A673 (cell line): ENCODE measurements at regions not wholly inside any gene's neighbourhood (a gene's known extent, or its start where the extent isn't known, plus 50 kb on each side); places are given as distances from the start of the nearest gene placed in this dataset.
"Not testable (repeated sequence)": the region's sequence is repeated elsewhere in the genome, so short reads cannot be mapped to it uniquely, and the experiment has no call there.

Experiments used
- BruUV-seq: library from RNA; stranded (reverse); fragments of 400-500 nt; replicated peaks from 2 replicates; lab custom pipeline; 2021; lab: Mats Ljungman, UMichigan
- CTCF ChIA-PET: fragments of 300-600 bp; sonication (Branson Sonifier 250); formaldehyde crosslinking; loops from one replicate; lab custom pipeline; 2022; ENCODE audit warnings: antibody characterized with exemption; lab: Charles Lee
- POLR2A ChIA-PET: fragments of 300-600 bp; sonication (Branson Sonifier 250); formaldehyde crosslinking; loops from one replicate; lab custom pipeline; 2022; ENCODE audit warnings: antibody characterized with exemption; ENCODE audit not compliant: low non-redundant PET; lab: Charles Lee
- DNase-seq: peaks from one replicate; pipeline ENCODE4 v3.0.0-alpha.2; 2015; ENCODE audit warnings: low spot score
- H3K27ac ChIP-seq: fragments of 200-600 bp; sonication (generic); 2 replicates; pipeline ENCODE4 v1.5.1; 2016; ENCODE audit warnings: mixed run types, low read depth, mild to moderate bottlenecking, mixed read lengths, antibody characterized with exemption, low read length; ENCODE audit not compliant: poor library complexity, severe bottlenecking
- H3K27me3 ChIP-seq: fragments of 200-600 bp; sonication (generic); replicated peaks from 2 replicates; pipeline ENCODE4 v1.6.1; 2017; ENCODE audit warnings: mixed run types, low read depth, mild to moderate bottlenecking, mixed read lengths, antibody characterized with exemption, low read length; ENCODE audit not compliant: insufficient read depth, poor library complexity
- H3K36me3 ChIP-seq: fragments of 200-600 bp; sonication (generic); 2 replicates; pipeline ENCODE4 v1.6.1; 2016; ENCODE audit warnings: mixed run types, mild to moderate bottlenecking, mixed read lengths, antibody characterized with exemption, low read length; ENCODE audit not compliant: insufficient read depth, poor library complexity, severe bottlenecking
- H3K4me1 ChIP-seq: fragments of 200-600 bp; sonication (generic); 2 replicates; pipeline ENCODE4 v1.6.1; 2017; ENCODE audit warnings: mixed run types, mild to moderate bottlenecking, mixed read lengths, antibody characterized with exemption, low read length; ENCODE audit not compliant: insufficient read depth, poor library complexity, severe bottlenecking
- H3K4me3 ChIP-seq: fragments of 200-600 bp; sonication (generic); 2 replicates; pipeline ENCODE4 v1.5.1; 2016; ENCODE audit warnings: low read depth, mixed run types, mild to moderate bottlenecking, mixed read lengths, low read length; ENCODE audit not compliant: poor library complexity, severe bottlenecking
- H3K9me3 ChIP-seq: fragments of 200-600 bp; sonication (generic); 2 replicates; pipeline ENCODE4 v1.6.1; 2016; ENCODE audit warnings: mixed run types, low read depth, mild to moderate bottlenecking, mixed read lengths, antibody characterized with exemption, low read length; ENCODE audit not compliant: poor library complexity, severe bottlenecking
- EZH2 ChIP-seq: fragments of 200-600 bp; sonication (generic); IDR thresholded peaks from 2 replicates; pipeline ENCODE4 v1.6.1; 2017; ENCODE audit warnings: borderline replicate concordance, low read depth, mild to moderate bottlenecking, mixed read lengths, antibody characterized with exemption, low read length; ENCODE audit not compliant: poor library complexity, severe bottlenecking
- intact Hi-C: fragments of 100-400 bp; cut with micrococcal nuclease; formaldehyde crosslinking; loops from one replicate; pipeline ENCODE4 v1.10.0; 2022; ENCODE audit not compliant: unreplicated experiment
- TF ChIP-seq, protein P1 (sequence below): fragments of 300-800, 200-600 bp; sonication (generic); conservative IDR thresholded peaks from 2 replicates; pipeline ENCODE4 v1.5.1; 2017; ENCODE audit warnings: low read depth, mild to moderate bottlenecking, antibody characterized with exemption, low read length, moderate library complexity, mixed read lengths

DNA sequence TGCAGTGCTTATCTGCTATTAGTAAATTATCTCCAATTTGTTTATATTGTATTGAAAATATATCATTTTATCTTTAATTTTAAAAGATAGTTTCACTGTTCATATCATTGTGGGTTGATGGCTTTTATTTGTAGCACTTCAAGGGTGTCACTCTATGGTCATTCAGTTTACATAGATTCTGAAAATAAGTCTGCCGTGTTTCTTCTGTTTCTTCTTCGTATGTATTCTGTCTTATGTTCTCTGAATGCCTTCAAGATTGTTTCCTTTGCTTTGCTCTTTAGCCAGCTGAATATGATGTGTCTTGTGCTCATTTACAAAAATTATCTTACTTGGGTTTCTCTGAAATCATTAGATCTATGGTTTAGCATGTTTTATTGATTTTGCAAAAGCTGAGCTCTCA is 359.9 kb downstream of the CYLC2 start:
- Histone ChIP-seq H3K27me3 (no peaks in the 10 kb centered on the region), H3K27ac (no peak overlapping the region), H3K36me3 (no peaks in the 10 kb centered on the region), H3K4me3 (no peak overlapping the region), H3K4me1 (no peaks in the 10 kb centered on the region), H3K9me3 (peaks cover 11% of the 10 kb centered on the region)
- CTCF ChIA-PET, result no interaction called here
- no peak for DNase-seq
- POLR2A ChIA-PET, result no interaction called here
- BruUV-seq, result no TSS peak
- intact Hi-C loops, result no loop called here
- TF ChIP-seq, protein P1, sequence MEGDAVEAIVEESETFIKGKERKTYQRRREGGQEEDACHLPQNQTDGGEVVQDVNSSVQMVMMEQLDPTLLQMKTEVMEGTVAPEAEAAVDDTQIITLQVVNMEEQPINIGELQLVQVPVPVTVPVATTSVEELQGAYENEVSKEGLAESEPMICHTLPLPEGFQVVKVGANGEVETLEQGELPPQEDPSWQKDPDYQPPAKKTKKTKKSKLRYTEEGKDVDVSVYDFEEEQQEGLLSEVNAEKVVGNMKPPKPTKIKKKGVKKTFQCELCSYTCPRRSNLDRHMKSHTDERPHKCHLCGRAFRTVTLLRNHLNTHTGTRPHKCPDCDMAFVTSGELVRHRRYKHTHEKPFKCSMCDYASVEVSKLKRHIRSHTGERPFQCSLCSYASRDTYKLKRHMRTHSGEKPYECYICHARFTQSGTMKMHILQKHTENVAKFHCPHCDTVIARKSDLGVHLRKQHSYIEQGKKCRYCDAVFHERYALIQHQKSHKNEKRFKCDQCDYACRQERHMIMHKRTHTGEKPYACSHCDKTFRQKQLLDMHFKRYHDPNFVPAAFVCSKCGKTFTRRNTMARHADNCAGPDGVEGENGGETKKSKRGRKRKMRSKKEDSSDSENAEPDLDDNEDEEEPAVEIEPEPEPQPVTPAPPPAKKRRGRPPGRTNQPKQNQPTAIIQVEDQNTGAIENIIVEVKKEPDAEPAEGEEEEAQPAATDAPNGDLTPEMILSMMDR, result no peak
- no peak for TF ChIP-seq EZH2

DNA sequence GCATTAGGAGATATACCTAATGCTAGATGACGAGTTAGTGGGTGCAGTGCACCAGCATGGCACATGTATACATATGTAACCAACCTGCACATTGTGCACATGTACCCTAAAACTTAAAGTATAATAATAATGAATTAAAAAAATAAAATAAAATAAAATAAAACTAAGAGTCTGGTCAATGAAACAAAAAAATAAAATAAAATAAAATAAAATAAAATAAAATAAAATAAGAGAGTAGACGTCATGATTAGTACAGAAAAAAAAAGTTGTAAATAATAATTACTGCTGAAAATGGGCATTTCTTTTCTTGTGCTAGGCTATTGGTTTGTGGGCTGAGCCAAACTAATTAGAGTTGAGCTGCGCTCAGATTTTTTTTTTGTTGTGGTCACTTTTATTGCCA is 362.8 kb downstream of the CYLC2 start:
- H3K27me3 ChIP-seq, H3K36me3 ChIP-seq, H3K4me3 ChIP-seq, intact Hi-C loops, POLR2A ChIA-PET, CTCF ChIA-PET, DNase-seq, BruUV-seq, H3K27ac ChIP-seq, H3K4me1 ChIP-seq: not testable (repeated sequence)
- H3K9me3 ChIP-seq, result peaks cover 20% of the 10 kb centered on the region

DNA sequence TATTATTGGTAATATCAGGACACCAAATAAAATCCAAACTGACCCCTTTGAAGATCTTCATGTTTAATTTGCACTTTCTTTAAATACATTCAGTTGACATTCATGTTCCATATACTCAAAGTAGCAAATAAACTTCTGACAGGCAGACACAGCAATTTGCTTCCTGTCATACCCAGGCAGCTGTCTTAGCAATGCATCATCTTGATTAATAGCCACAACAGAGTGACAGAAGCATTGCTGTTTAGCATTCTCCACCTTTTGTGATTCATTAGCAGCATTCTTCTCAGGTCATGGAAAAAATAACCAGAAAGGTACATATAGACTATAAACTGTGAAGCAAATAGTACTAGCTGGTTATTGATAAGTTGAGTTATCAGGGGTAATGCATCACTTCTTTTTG is 366.8 kb downstream of the CYLC2 start:
- H3K27me3 ChIP-seq, result no peaks in the 10 kb centered on the region
- H3K4me3 ChIP-seq, result no peak overlapping the region
- H3K27ac ChIP-seq, result no peak overlapping the region
- no peaks in the 10 kb centered on the region for H3K36me3 ChIP-seq
- no TSS peak for BruUV-seq
- ChIA-PET POLR2A (no interaction called here), CTCF (no interaction called here)
- H3K4me1 ChIP-seq, result no peaks in the 10 kb centered on the region
- intact Hi-C loops, result no loop called here
- TF ChIP-seq EZH2, result no peak
- TF ChIP-seq, protein P1, result no peak
- no peak for DNase-seq
- peaks cover 20% of the 10 kb centered on the region for H3K9me3 ChIP-seq

DNA sequence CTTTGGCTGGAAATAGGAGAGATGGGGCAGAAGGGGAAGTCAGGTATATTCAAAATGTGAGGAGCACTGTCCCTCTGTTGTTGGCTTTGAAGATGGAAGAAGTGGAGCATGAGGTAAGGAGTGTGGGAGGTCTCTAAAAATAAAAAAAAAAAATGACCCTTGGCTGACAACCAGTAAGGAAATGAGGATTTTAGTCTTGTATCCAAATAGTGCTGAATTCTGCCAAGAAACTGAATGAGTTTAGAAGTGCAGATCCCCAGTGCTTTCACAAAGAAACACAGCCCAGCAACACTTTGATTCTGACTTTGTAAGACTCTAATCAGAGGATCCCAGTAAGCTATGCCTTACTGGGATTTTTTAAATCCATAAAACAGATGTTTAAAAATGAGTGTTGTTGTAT is 367.9 kb downstream of the CYLC2 start:
- POLR2A ChIA-PET, result no interaction called here

More for the DNA sequence above, 367.9 kb downstream of the CYLC2 start:
- intact Hi-C loops, result no loop called here
- Histone ChIP-seq H3K4me1 (no peaks in the 10 kb centered on the region), H3K27ac (no peak overlapping the region), H3K4me3 (no peak overlapping the region), H3K27me3 (no peaks in the 10 kb centered on the region), H3K36me3 (no peaks in the 10 kb centered on the region), H3K9me3 (peaks cover 20% of the 10 kb centered on the region)
- TF ChIP-seq EZH2, result no peak
- TF ChIP-seq, protein P1, result no peak
- no TSS peak for BruUV-seq
- DNase-seq, result no peak
- CTCF ChIA-PET, result no interaction called here
